GM18505 (cell line): ENCODE measurements at regions not wholly inside any gene's neighbourhood (a gene's known extent, or its start where the extent isn't known, plus 50 kb on each side); places are given as distances from the start of the nearest gene placed in this dataset.

Experiments
- ATAC-seq: cut with Tn5 transposase; IDR thresholded peaks from one replicate; pipeline ENCODE4 v1.9.1; 2021; ENCODE audit not compliant: unreplicated experiment
- POLR2A ChIP-seq: IDR thresholded peaks from 4 replicates; pipeline ENCODE4 v1.6.1; 2011; ENCODE audit warnings: borderline replicate concordance; ENCODE audit not compliant: insufficient read depth, insufficient read length; ENCODE audit errors: extremely low read depth

GRCh38 chr13:23991119-23991518 lies 93.8 kb upstream of the C1QTNF9B start:
- ATAC-seq = no peak
- TF ChIP-seq POLR2A = no peak

GRCh38 chr13:23992781-23993679 lies 95.7 kb upstream of the C1QTNF9B start:
- no peak for ATAC-seq
- TF ChIP-seq POLR2A = no peak

GRCh38 chr13:23993680-23993985 lies 96.3 kb upstream of the C1QTNF9B start:
- no peak for ATAC-seq
- no peak for TF ChIP-seq POLR2A

GRCh38 chr13:23995283-23996073 lies 98.2 kb upstream of the C1QTNF9B start:
- TF ChIP-seq POLR2A = no peak
- ATAC-seq = no peak

GRCh38 chr13:23996456-23996855 lies 99.2 kb upstream of the C1QTNF9B start:
- ATAC-seq = no peak
- TF ChIP-seq POLR2A = no peak

- no peak for TF ChIP-seq POLR2A
- ATAC-seq = no peak
Observed at GRCh38 chr13:23999424-23999823, 102.1 kb upstream of the C1QTNF9B start.

- ATAC-seq = no peak
- TF ChIP-seq POLR2A = no peak
Observed at GRCh38 chr13:24002206-24002815, 105.0 kb upstream of the C1QTNF9B start.

GRCh38 chr13:24004142-24004899 lies 107.0 kb upstream of the C1QTNF9B start:
- no peak for TF ChIP-seq POLR2A
- no peak for ATAC-seq

GRCh38 chr13:24004971-24005370 lies 107.7 kb upstream of the C1QTNF9B start:
- ATAC-seq = no peak
- TF ChIP-seq POLR2A = no peak

GRCh38 chr13:24005755-24006281 lies 108.5 kb upstream of the C1QTNF9B start:
- no peak for TF ChIP-seq POLR2A
- ATAC-seq = no peak

- no peak for TF ChIP-seq POLR2A
- no peak for ATAC-seq
Observed at GRCh38 chr13:24006520-24007248, 109.4 kb upstream of the C1QTNF9B start.

- ATAC-seq = no peak
- TF ChIP-seq POLR2A = no peak
Observed at GRCh38 chr13:24007979-24008620, 110.8 kb upstream of the C1QTNF9B start.
